ENCODE measurements at regions not wholly inside any gene's neighbourhood (a gene's known extent, or its start where the extent isn't known, plus 50 kb on each side); places are given as distances from the start of the nearest gene placed in this dataset.

DNA sequence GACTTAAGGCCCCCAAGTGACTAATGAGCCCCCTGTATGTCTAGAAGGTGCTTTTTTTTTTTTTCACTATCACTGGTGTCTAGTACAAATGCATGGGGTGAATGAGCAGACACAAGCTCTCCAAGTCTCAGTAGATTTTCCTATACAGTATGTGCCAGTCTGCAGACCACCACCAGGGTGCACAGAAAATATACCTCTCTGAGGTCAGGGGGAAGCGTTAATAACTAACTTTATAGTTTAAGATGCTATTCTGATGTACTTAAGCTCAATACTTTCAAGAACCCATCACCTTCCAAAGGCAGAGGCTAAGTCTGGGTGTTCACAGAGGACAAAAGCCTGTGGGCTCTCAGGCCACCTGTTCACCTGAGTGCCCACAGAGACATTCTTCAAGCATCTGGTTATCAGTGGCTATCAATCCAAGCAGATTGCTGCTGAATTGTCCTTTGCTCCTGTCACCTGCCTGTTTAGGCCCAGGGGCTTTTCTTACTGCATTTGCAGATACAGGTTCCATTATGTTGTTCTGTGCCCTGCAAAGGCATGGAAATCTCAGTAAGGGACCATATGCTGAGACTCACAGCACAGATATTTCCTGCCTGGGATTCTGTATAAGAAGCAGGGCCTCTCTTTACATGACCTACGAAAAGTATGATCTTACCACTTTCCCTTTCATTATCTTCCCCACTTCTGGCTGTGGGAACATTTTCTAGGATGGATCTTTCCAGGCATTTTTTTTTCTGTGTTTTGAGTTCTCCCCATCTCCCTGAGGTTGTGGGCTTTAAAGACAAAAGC is 534.6 kb downstream of the TNS1 start:
- no peak for FAIRE-seq

DNA sequence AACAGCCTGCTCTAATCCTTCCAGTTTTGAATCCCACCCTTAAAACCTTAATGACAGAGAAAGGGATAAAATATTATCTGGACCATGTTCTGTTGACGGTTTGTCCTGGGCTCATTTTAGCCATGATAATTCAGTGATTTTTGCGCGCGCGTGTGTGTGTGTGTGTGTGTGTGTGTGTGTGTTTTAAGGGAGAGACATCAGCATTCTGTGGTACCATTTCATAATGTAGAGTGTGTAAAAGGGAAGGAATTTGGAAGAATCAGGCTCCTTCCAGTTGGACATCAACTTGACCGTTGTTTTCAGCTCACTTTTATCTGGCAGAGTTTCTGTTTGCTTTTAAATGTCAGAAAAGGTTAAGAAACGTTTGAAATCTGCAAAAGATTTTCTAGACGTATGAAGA is 535.5 kb downstream of the TNS1 start:
- FAIRE-seq: no peak

DNA sequence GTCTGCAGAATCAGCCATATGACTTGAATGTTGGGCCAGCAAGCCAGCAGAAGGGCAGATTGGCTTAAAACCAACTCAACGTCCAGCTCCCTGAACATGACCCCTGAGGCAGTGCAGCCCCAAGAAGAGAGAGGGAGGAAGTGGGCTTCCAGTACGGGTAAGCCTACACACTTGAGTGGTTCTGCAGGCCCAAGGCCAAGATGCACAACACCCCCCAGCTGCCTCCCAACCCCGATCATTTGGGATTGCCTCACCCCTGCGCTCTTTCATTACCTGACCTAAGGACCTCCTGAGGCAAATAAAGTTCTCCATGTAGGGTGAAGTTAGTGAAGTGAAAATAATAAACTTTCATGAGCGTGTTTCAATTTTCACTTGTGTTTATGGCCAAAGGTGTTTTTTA is 536.0 kb downstream of the TNS1 start:
- no peak for FAIRE-seq

DNA sequence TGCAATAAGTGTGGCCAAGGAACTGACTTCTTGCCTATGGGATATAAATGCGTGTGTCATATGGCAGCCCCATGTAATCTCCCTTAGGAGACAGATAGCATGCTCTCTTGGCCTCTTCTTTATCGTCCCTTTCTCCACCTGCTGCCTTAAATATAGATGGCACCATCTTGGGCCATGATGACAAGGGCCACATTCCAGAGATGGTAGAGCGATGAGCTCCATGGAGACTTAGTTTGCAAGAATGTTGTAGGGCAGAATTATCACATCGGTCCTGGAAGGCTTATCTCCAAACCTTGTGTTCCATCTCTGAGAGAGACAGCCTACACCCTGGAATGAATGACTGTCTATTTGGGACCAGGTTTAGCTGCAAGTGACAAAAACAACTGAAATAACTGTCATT is 536.7 kb downstream of the TNS1 start:
- no peak for FAIRE-seq

DNA sequence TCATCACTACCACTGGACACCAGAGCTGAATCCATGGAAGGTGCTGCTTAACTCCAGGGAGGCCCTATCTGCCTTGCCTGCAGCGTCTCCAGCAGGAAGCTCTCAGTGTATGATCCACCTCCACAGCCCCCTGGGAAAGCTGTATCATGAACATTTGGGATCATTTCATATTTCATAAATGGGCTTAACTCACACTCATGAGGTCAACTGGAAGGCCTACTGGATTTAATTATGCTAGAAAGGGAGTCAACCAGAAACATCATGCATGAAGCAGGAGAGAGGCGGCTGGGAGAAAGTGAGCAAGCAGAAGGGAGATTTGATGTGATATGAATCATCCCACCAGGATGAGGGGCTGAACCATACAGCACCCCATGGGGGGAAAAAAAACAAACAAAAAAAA is 537.7 kb downstream of the TNS1 start:
- FAIRE-seq: no peak

DNA sequence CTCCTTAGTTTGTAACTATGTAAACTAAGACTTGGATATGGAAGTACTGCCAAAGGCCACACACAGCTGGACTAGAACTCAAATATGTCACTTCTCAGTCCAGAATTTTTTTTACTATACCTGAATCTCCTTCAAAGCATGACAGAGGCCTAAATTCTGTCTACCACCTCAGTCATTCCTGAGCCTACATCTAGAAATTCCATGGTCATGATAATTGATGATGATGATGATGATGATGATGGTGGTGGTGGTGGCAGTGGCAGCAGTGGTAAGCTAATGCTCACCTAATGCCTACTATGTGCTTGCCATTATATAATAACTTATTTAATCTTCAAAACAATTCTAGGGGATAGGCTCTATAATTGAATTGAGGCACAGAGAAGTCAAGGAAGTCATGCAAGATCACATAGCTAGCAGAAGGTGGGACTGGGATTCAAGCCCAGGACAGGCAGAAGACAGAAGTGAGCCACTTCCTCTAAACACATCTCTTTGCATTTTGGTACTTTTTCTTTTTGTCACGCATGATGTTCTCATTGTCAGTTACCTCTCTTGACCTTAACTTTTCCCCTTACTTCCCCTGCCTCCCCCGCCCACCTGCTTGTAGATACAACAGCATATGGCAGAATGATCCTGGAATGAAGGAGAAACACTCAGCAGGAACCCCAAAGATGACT is 539.3 kb downstream of the TNS1 start:
- no peak for FAIRE-seq

DNA sequence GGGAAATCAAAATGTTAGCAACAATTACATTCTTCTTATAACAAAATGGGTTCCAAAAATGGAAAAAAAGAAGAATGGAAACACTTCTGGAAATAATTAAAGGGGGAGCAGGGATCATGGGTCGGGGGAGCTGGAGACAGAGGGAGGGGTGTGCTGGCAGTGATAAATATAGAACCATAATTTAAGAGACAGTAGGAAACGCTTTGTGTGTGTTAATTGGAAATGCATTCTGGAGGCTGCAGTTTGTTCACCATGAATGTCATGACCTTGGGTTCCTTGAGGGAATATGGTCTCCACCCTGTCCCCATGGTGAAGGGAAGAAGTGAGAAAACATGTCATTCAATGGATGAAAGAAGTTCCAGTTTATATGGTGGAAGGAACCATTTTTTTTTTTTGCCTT is 540.7 kb downstream of the TNS1 start:
- FAIRE-seq: no peak

DNA sequence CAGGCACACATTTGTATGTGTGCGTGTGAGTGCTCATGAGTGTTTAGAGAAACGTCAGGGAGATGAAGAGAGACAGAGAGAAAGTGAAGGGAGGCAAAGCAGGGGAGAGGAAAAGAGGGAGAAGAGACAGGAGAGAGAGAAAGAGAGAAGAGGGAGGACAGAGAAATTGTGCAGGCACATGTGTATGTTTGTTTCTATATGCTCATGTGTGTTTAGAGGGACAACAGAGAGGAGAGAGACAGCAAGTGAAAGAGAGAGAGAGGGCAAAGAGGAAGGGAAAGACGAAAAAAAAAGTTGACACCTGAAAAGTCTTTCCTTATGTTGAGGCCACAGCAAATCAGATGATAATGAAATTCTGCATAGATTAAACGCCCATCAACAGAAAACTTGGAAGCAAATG is 541.1 kb downstream of the TNS1 start:
- FAIRE-seq: no peak

DNA sequence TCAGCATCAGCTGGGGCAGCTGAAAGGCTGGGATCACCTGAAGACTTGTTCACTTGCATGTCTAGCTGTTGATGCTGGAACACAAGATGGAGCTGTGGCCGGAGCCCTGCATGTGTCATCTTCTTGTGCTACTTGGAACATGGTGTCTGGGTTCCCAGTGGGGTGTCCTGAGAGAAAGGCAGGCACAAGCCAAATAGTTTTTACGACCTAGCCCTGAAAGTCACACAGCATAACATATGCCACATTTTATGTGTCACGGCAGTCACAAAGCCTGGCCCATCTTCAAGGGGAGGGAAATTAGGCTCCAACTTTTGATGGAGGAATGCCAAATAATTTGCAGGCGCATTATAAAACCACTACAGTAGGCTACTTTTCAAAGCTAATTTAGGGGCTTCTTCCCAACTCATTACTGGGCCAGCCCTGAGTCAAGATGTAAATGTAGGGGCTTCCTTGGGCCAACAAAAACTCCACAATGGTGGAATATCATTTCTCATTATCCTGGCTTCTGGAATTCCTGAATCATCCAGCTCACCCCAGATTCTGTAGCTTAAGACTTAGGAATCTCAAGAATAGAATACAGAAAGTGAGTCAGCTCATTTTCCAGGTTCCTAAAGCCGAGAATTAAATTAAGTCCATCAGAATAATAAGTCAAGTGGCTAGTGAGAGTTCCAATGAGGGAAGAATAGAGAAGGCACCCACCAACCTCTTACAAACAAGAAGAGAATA is 543.0 kb downstream of the TNS1 start:
- no peak for FAIRE-seq

DNA sequence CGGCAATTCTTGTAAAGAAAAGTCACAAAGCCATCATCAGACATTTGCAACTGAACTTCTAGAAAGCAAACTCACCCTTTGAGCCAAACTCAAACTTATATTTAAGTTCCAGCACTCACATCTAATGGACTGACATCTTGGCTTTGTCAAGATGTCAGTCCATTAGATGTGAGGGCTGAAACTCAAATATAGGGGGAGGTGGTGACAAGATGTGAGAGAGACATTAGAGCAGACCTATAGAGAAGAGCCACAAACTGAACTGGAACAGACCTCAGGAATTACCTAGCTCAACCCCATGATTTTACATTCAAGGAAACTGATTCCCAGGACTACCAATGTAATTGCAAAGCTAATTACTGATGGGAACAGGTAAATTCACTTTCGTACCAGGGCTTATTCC is 543.8 kb downstream of the TNS1 start:
- no peak for FAIRE-seq

DNA sequence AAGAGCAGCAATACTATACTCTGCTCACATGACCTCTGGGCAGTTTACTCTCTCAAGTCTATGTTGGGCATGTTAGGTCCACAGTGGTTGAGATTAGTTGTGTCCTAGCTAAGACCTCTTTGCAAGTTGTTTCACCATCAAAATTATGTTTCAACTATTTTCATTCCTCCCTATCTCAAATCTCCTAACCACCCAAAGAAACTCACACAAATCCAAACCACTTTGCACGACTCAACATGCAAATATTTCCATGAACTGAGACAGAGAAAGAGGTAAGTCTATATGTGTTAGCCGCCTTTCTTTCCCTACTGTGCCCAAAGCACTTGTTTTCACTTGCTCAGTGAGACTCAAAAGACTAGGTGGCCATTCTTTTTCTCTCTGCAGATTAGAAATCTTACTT is 546.8 kb downstream of the TNS1 start:
- FAIRE-seq: no peak

DNA sequence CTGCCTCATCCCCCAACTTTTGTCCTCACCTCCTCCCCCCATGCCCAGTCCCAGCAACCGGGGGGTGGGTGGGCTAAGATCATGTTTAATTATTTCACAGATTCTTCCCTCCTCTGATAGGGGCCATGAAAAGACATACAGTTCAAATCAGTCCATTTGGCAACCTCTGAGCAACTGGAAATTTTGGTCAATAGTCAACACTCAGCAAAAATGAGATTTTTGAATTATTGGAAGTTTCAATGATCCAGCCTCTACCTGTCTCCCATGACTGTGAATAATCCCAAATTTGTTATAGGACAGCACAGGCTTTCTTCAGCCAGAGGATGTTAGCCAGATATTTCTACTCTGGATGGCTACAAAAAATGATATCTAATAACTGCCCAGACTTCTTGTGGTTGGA is 549.9 kb downstream of the TNS1 start:
- FAIRE-seq: no peak

DNA sequence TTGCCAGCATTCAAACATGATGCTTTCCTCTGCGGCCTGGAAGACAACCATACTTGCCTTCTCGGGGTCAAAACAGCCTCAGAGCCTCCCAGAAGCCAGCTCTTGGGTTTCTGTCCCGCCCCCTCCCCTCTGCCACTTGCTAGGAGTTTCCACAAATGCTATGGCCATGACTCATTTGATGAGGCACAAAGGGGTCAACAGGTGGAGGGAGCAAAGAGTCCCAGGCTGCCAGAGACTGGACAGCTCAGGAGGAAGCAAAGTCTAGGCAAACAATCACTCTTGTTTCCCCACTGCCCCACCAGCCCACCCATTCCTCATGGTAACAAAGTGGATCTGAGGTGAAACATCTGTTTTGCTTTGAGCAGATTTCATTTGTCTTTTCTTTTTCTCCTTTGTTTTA is 551.1 kb downstream of the TNS1 start:
- FAIRE-seq: no peak

DNA sequence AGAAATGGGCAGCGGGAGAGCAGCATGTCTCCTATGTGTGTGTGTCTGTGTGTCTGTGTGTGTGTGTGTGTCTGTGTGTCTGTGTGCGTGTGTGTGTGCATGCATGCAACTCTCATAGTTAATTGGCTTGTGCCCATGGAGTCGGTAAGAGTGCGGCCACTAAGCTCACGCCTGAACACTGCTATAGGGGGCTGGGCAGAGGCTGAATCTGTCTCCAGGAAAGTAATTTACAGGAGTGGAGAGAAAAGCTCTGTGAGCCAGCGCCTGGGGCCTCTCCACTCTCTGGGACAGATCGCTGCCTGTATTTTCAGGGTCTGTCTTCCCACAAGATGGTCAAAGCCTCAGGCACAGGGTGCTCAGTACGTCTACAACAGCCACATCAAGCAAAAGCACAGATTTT is 553.4 kb downstream of the TNS1 start:
- FAIRE-seq: no peak

DNA sequence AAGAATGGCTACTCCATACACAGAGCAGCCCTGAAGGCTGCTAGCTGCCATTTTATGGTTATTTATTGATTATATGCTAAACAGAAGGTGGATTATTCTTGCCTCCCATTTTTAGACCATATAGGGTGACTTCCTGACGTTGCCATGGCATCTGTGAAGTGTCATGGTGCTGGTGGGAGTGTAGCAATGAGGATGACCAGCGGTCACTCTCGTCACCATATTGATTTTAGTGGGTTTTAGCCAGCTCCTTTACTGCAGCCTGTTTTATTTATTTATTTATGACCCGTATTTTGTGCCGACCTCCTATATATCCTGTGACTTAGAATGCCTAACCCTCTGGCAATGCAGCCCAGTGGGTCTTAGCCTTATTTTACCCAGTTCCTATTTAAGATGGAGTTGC is 553.9 kb downstream of the TNS1 start:
- FAIRE-seq: no peak

DNA sequence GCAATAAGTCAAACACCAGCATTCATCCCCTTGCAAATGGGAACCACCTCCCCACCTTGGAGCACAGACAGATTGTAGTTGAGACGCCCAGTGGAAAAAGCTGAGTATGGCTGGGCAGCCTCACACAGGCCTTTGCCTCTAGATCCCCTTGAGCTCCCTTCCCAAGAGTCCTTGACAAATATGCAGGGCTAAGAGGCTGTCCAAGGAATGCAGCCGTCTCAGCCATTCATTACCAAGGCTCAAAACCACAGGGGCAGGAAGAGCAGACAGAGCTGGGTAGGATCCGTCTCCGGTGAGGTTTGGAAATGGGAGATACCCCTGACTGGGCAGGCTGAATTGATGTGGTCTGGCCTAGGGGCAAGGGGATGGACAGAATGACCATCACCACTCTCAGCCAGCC is 557.1 kb downstream of the TNS1 start:
- no peak for FAIRE-seq

DNA sequence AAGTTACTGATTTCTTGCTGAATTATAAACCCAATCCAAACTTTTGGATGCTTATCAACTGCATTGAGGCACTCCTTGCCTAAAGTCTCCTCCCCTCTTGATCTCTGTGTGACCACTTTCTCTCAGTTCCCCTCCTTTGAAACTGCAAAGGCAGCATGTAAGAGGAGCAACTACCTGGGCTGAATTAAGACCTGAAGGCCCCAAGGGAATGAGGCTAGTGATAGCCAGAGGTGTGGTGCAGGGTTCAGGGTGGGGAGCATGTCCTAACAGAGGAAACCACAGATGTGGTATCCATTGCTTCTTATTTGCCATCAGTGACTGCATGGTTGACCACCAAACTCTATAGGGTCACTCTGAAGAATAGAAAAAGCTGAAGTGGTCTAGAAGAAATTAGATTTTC is 557.9 kb downstream of the TNS1 start:
- FAIRE-seq: no peak

DNA sequence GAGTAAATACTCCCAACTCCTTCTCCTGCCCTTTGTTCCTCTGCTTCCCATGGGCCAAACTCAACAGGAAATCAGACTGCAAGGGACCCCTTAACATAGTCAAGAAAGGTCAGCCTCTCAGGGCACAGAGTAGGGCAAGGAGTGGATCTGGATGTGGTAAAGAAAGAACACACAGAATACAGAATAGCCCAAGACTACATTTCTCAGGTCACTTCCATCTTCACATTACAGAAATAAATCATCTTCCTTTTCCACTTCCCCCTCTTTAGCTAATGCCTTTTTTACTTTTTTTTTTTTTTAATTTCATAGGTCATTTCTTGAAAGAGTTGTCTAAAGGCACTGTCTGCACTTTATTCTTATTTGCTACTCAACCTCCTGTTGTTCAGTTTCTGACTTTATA is 558.3 kb downstream of the TNS1 start:
- FAIRE-seq: no peak

DNA sequence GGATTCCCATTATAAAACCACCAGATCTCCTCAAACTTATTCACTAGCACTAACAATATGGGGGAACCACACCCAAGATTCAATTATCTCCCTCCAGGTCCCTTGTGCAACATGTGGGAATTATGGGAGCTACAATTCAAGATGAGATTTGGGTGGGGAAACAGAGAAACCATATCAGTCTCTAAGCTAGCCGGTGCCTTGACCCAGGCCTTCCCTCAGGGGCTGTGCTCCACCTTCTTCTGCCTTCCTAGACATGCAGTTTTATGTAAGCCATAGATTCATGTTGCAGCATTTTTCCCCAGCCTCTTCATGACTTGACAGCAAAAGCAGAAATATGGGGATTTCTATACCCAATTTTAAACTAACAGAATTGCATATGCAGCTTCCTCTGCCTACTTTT is 559.2 kb downstream of the TNS1 start:
- no peak for FAIRE-seq

DNA sequence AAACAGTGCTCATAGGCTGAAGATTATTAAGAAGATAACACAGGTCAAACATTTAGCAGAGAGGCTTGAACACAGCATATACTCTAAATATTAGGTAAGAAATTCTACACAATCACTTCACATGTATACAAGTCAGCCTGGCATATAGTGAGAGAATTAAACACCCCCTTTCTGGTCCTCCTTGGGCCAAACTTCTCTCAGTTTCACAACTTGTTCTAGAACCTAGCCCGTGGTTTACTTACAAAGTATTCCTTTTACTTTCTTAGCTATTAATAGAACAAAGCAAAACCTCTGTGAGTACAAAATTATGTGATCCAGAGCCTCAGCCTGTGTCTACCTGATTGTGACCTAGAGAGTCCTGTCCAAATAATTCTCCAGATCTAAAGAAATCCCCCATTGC is 562.8 kb downstream of the TNS1 start:
- no peak for FAIRE-seq

DNA sequence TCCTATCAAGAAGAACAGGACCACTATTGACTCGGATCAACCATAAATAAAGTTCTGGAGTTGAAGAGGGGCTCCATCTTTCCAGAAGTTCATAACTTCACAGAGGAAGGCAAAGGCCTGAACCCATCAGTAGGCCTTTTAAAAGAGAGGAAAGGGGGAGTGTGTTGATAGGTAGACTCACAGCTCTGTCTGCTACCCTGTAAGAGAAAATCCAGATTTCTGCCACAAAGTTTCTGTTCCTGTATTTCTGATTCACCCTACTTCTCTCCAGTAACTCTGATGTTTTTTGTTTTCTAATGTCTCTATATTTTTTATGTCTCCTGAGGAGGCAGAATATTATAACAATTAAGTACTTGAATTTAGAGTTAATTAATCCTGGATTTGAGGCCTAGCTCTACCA is 564.0 kb downstream of the TNS1 start:
- FAIRE-seq: no peak

DNA sequence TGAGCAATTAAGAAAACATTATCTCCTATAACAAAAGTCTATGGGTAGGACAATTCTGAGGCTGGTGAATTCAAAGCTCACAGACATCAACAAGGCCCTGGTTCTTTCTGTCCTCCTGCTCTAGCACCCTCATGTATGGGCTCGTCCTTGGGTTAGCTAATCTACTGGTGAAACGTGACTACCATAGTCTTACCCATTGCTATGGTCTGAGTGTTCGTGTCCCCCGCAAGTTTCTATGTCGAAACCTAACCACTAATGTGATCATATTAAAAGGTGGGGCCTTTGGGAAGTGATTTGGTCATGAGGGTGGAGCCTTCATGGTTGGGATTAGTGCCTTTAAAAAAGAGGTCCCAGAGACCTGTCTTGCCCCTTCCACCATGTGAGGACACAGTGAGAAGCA is 564.7 kb downstream of the TNS1 start:
- no peak for FAIRE-seq

DNA sequence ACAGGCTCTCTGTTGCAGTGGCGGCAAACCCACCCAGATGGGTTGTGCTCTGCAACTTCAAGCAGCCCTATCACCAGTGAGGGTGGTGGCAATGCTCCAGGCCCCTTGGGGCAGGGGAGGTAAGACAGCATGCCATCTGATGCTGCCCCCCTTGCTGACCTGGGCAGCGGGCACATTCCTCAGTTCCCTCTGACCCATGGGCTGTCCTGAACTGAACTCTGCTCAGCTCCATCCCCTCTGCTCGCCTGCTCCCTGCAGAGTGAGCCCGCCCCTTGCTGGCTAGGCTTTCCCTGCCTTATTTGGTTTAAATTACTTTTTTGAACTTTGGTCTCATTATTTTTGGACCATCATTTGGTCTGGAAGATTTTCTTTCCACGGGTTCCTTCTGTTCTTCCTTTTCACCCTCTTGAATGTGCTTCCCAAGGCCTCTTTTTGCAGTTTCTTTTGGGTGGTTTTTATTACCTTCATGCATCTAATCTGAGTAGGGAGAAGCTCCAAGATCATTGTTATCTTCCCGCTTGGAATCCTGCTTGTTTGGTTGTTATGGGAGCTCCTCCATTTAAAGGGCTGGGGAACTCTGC is 565.4 kb downstream of the TNS1 start:
- FAIRE-seq: no peak

DNA sequence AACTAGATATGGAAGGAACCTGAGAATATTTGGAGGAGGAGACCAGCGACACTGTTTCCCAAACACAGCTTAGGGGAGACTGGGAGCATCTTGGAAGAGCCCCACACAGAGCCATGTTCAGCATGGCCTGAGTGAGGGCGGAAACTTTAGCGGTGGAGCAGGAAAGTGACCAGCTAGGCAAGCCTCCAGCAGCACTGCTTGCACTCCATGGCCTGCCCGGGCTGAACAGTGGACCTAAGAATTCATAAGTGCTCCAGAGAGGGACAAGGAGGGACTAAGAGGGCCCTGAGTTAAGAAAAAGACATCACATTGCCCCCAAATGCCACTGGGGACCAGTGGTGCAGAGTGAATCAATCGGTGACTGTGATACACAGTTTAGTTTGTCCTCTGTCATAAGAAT is 566.4 kb downstream of the TNS1 start:
- FAIRE-seq: no peak

Data from TTC549 (cell line).